Thymus (tissue), 11 donors: ENCODE measurements at regions not wholly inside any gene's neighbourhood (a gene's known extent, or its start where the extent isn't known, plus 50 kb on each side); places are given as distances from the start of the nearest gene placed in this dataset.

Experiments
- DNase-seq, 9 donors: peaks; one replicate each; pipeline ENCODE4 v3.0.0-alpha.2; 2013; ENCODE audit warnings: low spot score in 9 of 9, low read depth in 6 of 9, missing footprints in 1 of 9
- H3K27ac ChIP-seq, 2 donors: one replicate each; pipeline ENCODE4 v1.5.1; 2013; ENCODE audit warnings: control low read depth in 1 of 2, low read depth in 1 of 2, low read length in 1 of 2, mild to moderate bottlenecking in 1 of 2, moderate library complexity in 1 of 2
- H3K27me3 ChIP-seq, 2 donors: one replicate each; pipeline ENCODE4 v1.5.1; 2013; ENCODE audit warnings: low read length in 1 of 2; ENCODE audit not compliant: control insufficient read depth in 2 of 2, insufficient read depth in 1 of 2
- H3K36me3 ChIP-seq, 2 donors: one replicate each; pipeline ENCODE4 v1.5.1; 2013; ENCODE audit warnings: low read length in 1 of 2, mild to moderate bottlenecking in 1 of 2, moderate library complexity in 1 of 2; ENCODE audit not compliant: control insufficient read depth in 2 of 2, insufficient read depth in 2 of 2
- H3K4me1 ChIP-seq, 2 donors: one replicate each; pipeline ENCODE4 v1.5.1; 2013; ENCODE audit warnings: low read length in 2 of 2; ENCODE audit not compliant: control insufficient read depth in 2 of 2, insufficient read depth in 2 of 2
- H3K4me3 ChIP-seq, 2 donors: one replicate each; pipeline ENCODE4 v1.5.1; 2013; ENCODE audit warnings: low read length in 2 of 2, control low read depth in 1 of 2, mild to moderate bottlenecking in 1 of 2
- H3K9me3 ChIP-seq, 2 donors: one replicate each; pipeline ENCODE4 v1.5.1; 2013; ENCODE audit warnings: low read length in 1 of 2, mild to moderate bottlenecking in 1 of 2; ENCODE audit not compliant: control insufficient read depth in 2 of 2, insufficient read depth in 1 of 2
- WGBS: extraction: QIAGEN DNeasy Blood & Tissue Kit; methylation state at CpG from one replicate; pipeline ENCODE4 v1.1.7; 2013; 5-methylcytosine and 5-hydroxymethylcytosine counted together
- donor health status: healthy.

GRCh38 chr3:16090024-16090423 is 84.5 kb upstream of the GALNT15 start:
- Histone ChIP-seq H3K27ac (no peak overlapping the region), H3K4me1 (no peaks in the 10 kb centered on the region), H3K27me3 (no peaks in the 10 kb centered on the region), H3K4me3 (no peak overlapping the region), H3K9me3 (no peaks in the 10 kb centered on the region), H3K36me3 (no peaks in the 10 kb centered on the region)
- DNase-seq: peak in 1 of 9 donors; percentile 3
- 87% methylated on average over 1 of the region's 1 CpG for WGBS

DNA sequence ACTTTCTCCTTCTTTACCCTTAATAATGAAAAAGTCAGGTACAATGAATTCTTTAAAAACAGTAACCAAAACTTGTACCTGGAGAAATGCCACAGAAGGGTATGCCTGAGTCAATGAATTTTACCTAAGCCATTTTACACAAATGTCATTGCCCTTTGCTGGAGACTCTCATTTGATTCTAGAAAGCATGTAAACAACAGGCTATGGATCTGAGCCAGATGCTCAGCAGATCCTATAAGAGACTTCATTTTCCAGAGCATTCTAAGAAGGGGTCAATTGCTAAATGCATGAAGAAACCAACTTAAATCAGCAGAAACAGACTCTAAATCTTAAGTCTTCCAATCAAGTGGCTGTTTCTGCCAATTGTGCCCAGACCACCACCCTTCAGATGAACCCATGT is 83.8 kb upstream of the GALNT15 start:
- H3K4me1 ChIP-seq: no peaks in the 10 kb centered on the region
- no peak overlapping the region for H3K4me3 ChIP-seq
- DNase-seq: no peak
- no peaks in the 10 kb centered on the region for H3K27me3 ChIP-seq
- no peaks in the 10 kb centered on the region for H3K9me3 ChIP-seq
- H3K36me3 ChIP-seq: no peaks in the 10 kb centered on the region
- H3K27ac ChIP-seq: no peak overlapping the region

DNA sequence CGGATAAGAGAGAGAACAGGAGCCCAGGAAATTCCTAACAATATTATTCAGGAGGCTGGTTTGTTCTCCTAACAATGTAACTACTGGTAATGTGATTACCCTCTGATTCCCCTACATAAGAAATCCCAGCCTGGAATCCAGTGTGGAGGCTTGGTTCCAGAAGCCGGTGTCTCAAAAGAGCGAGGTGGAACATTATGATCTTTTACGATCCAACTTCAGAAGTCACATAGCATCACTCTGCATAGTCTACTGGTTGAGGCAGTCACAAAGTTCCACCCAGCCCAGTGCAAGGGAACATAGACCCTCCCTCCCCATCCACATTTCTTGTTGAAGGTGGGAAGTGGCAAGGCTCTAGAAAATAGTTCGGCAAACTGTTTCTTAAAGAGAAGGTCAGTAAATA is 81.6 kb upstream of the GALNT15 start:
- H3K36me3 ChIP-seq: no peaks in the 10 kb centered on the region
- no peaks in the 10 kb centered on the region for H3K4me1 ChIP-seq
- no peak overlapping the region for H3K27ac ChIP-seq
- H3K27me3 ChIP-seq: no peaks in the 10 kb centered on the region
- DNase-seq: no peak
- 98% methylated on average over 5 of the region's 5 CpGs for WGBS
- no peak overlapping the region for H3K4me3 ChIP-seq
- H3K9me3 ChIP-seq: no peaks in the 10 kb centered on the region

DNA sequence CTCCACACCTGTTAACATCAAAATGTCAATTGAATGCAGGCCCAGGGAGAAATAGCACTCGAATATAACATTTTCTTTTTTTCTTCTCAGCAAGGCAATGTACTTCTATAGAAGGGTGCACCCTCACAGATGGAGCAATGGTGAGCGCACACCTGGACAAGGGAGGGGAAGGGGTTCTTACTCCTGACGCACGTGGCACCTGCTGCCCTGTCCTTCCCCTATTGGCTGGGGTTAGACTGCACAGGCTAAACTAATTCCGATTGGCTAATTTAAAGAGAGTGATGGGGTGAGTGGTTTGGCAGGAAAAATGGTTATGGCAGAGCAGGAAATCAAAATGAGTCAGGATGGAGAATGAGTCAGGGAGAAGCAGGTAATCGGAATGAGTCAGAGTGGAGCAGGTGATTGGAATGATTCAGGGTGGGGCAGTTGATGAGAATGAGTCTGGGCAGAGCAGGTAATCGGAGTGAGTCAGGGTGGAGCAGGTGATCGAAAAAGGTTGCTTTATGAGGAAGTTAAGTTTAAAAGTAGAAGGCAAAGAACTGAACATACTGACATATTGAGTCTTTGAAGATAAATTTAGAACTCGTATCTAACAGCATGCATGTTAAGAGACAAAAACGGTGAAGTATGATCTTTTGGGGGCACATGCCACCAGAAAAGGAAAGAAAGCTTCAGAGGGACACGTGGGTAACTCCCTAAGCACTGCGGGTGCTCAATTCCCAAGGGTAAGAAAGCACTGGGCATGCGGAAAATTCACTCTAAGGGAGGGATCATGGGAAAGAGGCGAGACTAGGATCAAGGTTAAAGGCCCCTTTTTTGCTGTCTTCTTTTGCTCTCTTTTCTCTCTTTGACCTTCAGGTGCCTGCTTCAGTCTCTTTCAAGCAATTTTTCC is 72.9 kb upstream of the GALNT15 start:
- no peak overlapping the region for H3K4me3 ChIP-seq
- H3K27ac ChIP-seq: peak overlapping the region in 1 of 2 donors; percentile 42
- H3K36me3 ChIP-seq: no peaks in the 10 kb centered on the region
- no peaks in the 10 kb centered on the region for H3K4me1 ChIP-seq
- no peak for DNase-seq
- no peaks in the 10 kb centered on the region for H3K9me3 ChIP-seq
- 89% methylated on average over 14 of the region's 14 CpGs for WGBS
- H3K27me3 ChIP-seq: no peaks in the 10 kb centered on the region

GRCh38 chr3:16102187-16102561 is 72.3 kb upstream of the GALNT15 start:
- no peaks in the 10 kb centered on the region for H3K27me3 ChIP-seq
- WGBS: 98% methylated on average over 2 of the region's 2 CpGs
- no peaks in the 10 kb centered on the region for H3K9me3 ChIP-seq
- no peak overlapping the region for H3K4me3 ChIP-seq
- DNase-seq: no peak
- H3K36me3 ChIP-seq: no peaks in the 10 kb centered on the region
- H3K4me1 ChIP-seq: no peaks in the 10 kb centered on the region
- H3K27ac ChIP-seq: no peak overlapping the region

GRCh38 chr3:16102905-16103364 is 71.5 kb upstream of the GALNT15 start:
- Histone ChIP-seq H3K27ac (no peak overlapping the region), H3K36me3 (no peaks in the 10 kb centered on the region), H3K27me3 (no peaks in the 10 kb centered on the region), H3K9me3 (no peaks in the 10 kb centered on the region), H3K4me3 (no peak overlapping the region), H3K4me1 (no peaks in the 10 kb centered on the region)
- DNase-seq: no peak

- Histone ChIP-seq H3K4me3 (no peak overlapping the region), H3K4me1 (no peaks in the 10 kb centered on the region), H3K27me3 (no peaks in the 10 kb centered on the region), H3K9me3 (no peaks in the 10 kb centered on the region), H3K27ac (peak overlapping the region in 1 of 2 donors; percentile 27), H3K36me3 (no peaks in the 10 kb centered on the region)
- DNase-seq: no peak
- 90% methylated on average over 3 of the region's 3 CpGs for WGBS
These were observed 71.0 kb upstream of the GALNT15 start for GRCh38 chr3:16103472-16103871.

DNA sequence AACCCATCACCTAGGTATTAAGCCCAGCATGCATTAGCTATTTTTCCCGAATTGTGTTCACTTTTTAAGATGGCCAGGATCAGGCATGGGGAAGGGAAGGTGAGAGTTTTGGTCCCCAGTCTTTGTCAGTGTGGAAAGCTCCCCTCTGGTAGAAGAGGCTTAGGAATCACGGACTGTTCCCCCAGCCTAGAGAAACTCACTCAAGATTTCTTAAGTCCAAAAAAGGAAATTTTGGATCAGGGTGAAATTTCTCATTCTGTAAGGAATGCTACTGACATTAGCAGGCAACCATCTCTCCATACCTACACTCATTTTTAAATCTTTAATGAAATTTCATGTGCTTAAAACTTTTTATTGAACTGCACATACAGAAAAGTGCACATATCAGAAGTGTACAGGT is 70.3 kb upstream of the GALNT15 start:
- no peak for DNase-seq
- no peaks in the 10 kb centered on the region for H3K27me3 ChIP-seq
- no peak overlapping the region for H3K4me3 ChIP-seq
- H3K36me3 ChIP-seq: no peaks in the 10 kb centered on the region
- WGBS: 93% methylated on average over 2 of the region's 2 CpGs
- H3K27ac ChIP-seq: no peak overlapping the region
- H3K4me1 ChIP-seq: no peaks in the 10 kb centered on the region
- no peaks in the 10 kb centered on the region for H3K9me3 ChIP-seq

GRCh38 chr3:16106050-16106449 is 68.4 kb upstream of the GALNT15 start:
- no peaks in the 10 kb centered on the region for H3K9me3 ChIP-seq
- no peak overlapping the region for H3K27ac ChIP-seq
- H3K27me3 ChIP-seq: no peaks in the 10 kb centered on the region
- H3K4me3 ChIP-seq: no peak overlapping the region
- DNase-seq: no peak
- no peaks in the 10 kb centered on the region for H3K36me3 ChIP-seq
- WGBS: 98% methylated on average over 1 of the region's 1 CpG
- no peaks in the 10 kb centered on the region for H3K4me1 ChIP-seq
